HepG2 (cell line): ENCODE measurements at regions not wholly inside any gene's neighbourhood (a gene's known extent, or its start where the extent isn't known, plus 50 kb on each side); places are given as distances from the start of the nearest gene placed in this dataset.

Experiments used
- ATAC-seq: fragments of 200-7000 bp; cut with Tn5 transposase; 3 replicates; pipeline ENCODE4 v1.9.1; 2020; ENCODE audit warnings: mild to moderate bottlenecking, moderate library complexity
- BruUV-seq: library from RNA; stranded (reverse); fragments of 400-500 nt; replicated peaks from 2 replicates; lab custom pipeline; 2021; lab: Mats Ljungman, UMichigan
- CTCF ChIA-PET: fragments of 300-600 bp; formaldehyde crosslinking; extraction: SDS; loops from one replicate; lab custom pipeline; 2021; ENCODE audit warnings: low total read pairs, inconsistent platforms, low intra/inter-chr PET ratio; lab: Yijun Ruan, JAX
- POLR2A ChIA-PET: fragments of 350-600 bp; sonication (Branson Sonifier 250); formaldehyde crosslinking; loops from one replicate; lab custom pipeline; 2020; ENCODE audit warnings: antibody characterized with exemption, inconsistent platforms; lab: Yijun Ruan, JAX
- DNase-seq: peaks from one replicate; pipeline ENCODE4 v3.0.0-alpha.2; 2015; ENCODE audit warnings: low spot score
- FAIRE-seq: peaks from 3 replicates; lab custom pipeline; 2011; peaks lifted over from hg19 to GRCh38; lab: Jason Lieb, UNC
- H2AFZ ChIP-seq: one replicate; pipeline ENCODE4 v1.6.1; 2011; ENCODE audit warnings: low read length, inconsistent platforms
- H3K27ac ChIP-seq: fragments of 300-600 bp; 3 replicates; pipeline ENCODE4 v1.8.0; 2011; ENCODE audit warnings: mixed run types, mild to moderate bottlenecking, mixed read lengths, low read length, inconsistent platforms; ENCODE audit not compliant: insufficient read depth; ENCODE audit errors: extremely low read length
- H3K27me3 ChIP-seq, 2 experiments: fragments of 200-600 bp in 1 of 2; 2 replicates in 1 of 2; 3 replicates in 1 of 2; pipeline versions ENCODE4 v1.6.0 to v1.8.0; 2011; ENCODE audit warnings: low read length in 2 of 2, mild to moderate bottlenecking in 2 of 2, moderate library complexity in 2 of 2, inconsistent platforms in 1 of 2; ENCODE audit not compliant: insufficient read depth in 2 of 2, control insufficient read depth in 1 of 2
- H3K36me3 ChIP-seq, 2 experiments: fragments of 200-600 bp in 1 of 2; replicated peaks in 1 of 2; 2 replicates in 1 of 2; 3 replicates in 1 of 2; pipeline versions ENCODE4 v1.5.1 to v1.8.0; 2011; ENCODE audit warnings: low read length in 2 of 2, inconsistent platforms in 1 of 2; ENCODE audit not compliant: insufficient read depth in 2 of 2, control insufficient read depth in 1 of 2
- H3K4me1 ChIP-seq: 2 replicates; pipeline ENCODE4 v1.5.1; 2012; ENCODE audit warnings: low read length, inconsistent platforms; ENCODE audit not compliant: insufficient read depth
- H3K4me2 ChIP-seq: 2 replicates; pipeline ENCODE4 v1.6.0; 2011; ENCODE audit warnings: low read depth, low read length, inconsistent platforms
- H3K4me3 ChIP-seq, 3 experiments: fragments of 200-600 bp in 1 of 3; sonication (generic), shearing (Covaris generic) in 1 of 3; replicated peaks in 1 of 3; 2 replicates each; pipeline ENCODE4 v1.5.1; 2011 to 2016; ENCODE audit warnings: low read length in 3 of 3, inconsistent platforms in 2 of 3, low read depth in 2 of 3, mild to moderate bottlenecking in 2 of 3, control low read depth in 1 of 3, mixed read lengths in 1 of 3; ENCODE audit not compliant: insufficient read depth in 1 of 3
- H3K79me2 ChIP-seq: one replicate; pipeline ENCODE4 v1.6.1; 2011; ENCODE audit warnings: low read length, inconsistent platforms; ENCODE audit not compliant: insufficient read depth
- H3K9ac ChIP-seq: 2 replicates; pipeline ENCODE4 v1.6.0; 2011; ENCODE audit warnings: mild to moderate bottlenecking, low read depth, low read length, inconsistent platforms; ENCODE audit not compliant: insufficient read depth
- H3K9me3 ChIP-seq: 2 replicates; pipeline ENCODE4 v1.5.1; 2012; ENCODE audit warnings: mild to moderate bottlenecking, low read length
- H4K20me1 ChIP-seq: 2 replicates; pipeline ENCODE4 v1.6.0; 2011; ENCODE audit warnings: inconsistent platforms, mild to moderate bottlenecking, low read length, moderate library complexity; ENCODE audit not compliant: insufficient read depth
- AKAP8 ChIP-seq: sonication (generic); formaldehyde crosslinking; IDR thresholded peaks from 2 replicates; pipeline ENCODE4 v1.5.1; 2020; ENCODE audit warnings: mild to moderate bottlenecking, missing genetic modification reagents
- ATF2 ChIP-seq: sonication (generic); formaldehyde crosslinking; IDR thresholded peaks from 2 replicates; pipeline ENCODE4 v1.4.0; 2020; ENCODE audit warnings: missing genetic modification reagents
- BRD4 ChIP-seq: sonication (generic); formaldehyde crosslinking; IDR thresholded peaks from 2 replicates; pipeline ENCODE4 v1.4.0; 2020; ENCODE audit warnings: missing genetic modification reagents
- DNMT1 ChIP-seq: sonication (generic); formaldehyde crosslinking; IDR thresholded peaks from 2 replicates; pipeline ENCODE4 v1.5.1; 2020; ENCODE audit warnings: mild to moderate bottlenecking, missing genetic modification reagents
- MAF1 ChIP-seq: sonication (generic); formaldehyde crosslinking; IDR thresholded peaks from 2 replicates; pipeline ENCODE4 v1.5.0; 2020; ENCODE audit warnings: missing genetic modification reagents, borderline replicate concordance
- SRY ChIP-seq: sonication (generic); formaldehyde crosslinking; IDR thresholded peaks from 2 replicates; pipeline ENCODE4 v1.8.0; 2022; ENCODE audit warnings: mild to moderate bottlenecking, missing genetic modification reagents
- TRAFD1 ChIP-seq: sonication (generic); formaldehyde crosslinking; IDR thresholded peaks from 2 replicates; pipeline ENCODE4 v1.5.1; 2020; ENCODE audit warnings: missing genetic modification reagents, mild to moderate bottlenecking, borderline replicate concordance
- USF2 ChIP-seq, 2 experiments: sonication (generic) in 1 of 2; formaldehyde crosslinking in 1 of 2; IDR thresholded peaks; 2 replicates each; pipeline versions ENCODE4 v1.5.1 to v1.6.1; 2011 to 2020; ENCODE audit warnings: borderline replicate concordance in 1 of 2, low read depth in 1 of 2, low read length in 1 of 2, mild to moderate bottlenecking in 1 of 2, missing genetic modification reagents in 1 of 2, moderate library complexity in 1 of 2
- ZEB1 ChIP-seq: IDR thresholded peaks from 2 replicates; pipeline ENCODE4 v1.6.1; 2012; ENCODE audit warnings: mild to moderate bottlenecking, low read depth, inconsistent platforms; ENCODE audit not compliant: insufficient replicate concordance
- ZNF275 ChIP-seq: sonication (generic); formaldehyde crosslinking; IDR thresholded peaks from 2 replicates; pipeline ENCODE4 v1.8.0; 2022; ENCODE audit warnings: missing genetic modification reagents, mild to moderate bottlenecking, inconsistent platforms, borderline replicate concordance
- ZNF34 ChIP-seq: sonication (generic); formaldehyde crosslinking; IDR thresholded peaks from 2 replicates; pipeline ENCODE4 v1.4.0; 2020; ENCODE audit warnings: mild to moderate bottlenecking, missing genetic modification reagents, borderline replicate concordance
- ZNF451 ChIP-seq: sonication (generic); formaldehyde crosslinking; IDR thresholded peaks from 2 replicates; pipeline ENCODE4 v1.5.0; 2020; ENCODE audit warnings: mild to moderate bottlenecking, missing genetic modification reagents
- ZNF510 ChIP-seq: sonication (generic); formaldehyde crosslinking; IDR thresholded peaks from 2 replicates; pipeline ENCODE4 v1.4.0; 2020; ENCODE audit warnings: low read depth, mild to moderate bottlenecking, missing genetic modification reagents
- ZNF790 ChIP-seq: sonication (generic); formaldehyde crosslinking; IDR thresholded peaks from 2 replicates; pipeline ENCODE4 v1.8.0; 2022; ENCODE audit warnings: missing genetic modification reagents, mild to moderate bottlenecking, borderline replicate concordance
- WGBS: methylation state at CpG from one replicate; pipeline ENCODE4 v1.1.6; 2017; ENCODE audit warnings: low lambda C conversion rate; 5-methylcytosine and 5-hydroxymethylcytosine counted together
- in situ Hi-C: cut with HindIII; loops from 2 replicates; pipeline ENCODE4 v1.10.0; 2017; ENCODE audit warnings: low pct_unique_long_range_greater_than_20kb; ENCODE audit not compliant: extremely low pct_ligation_motif_present
- intact Hi-C: fragments of 100-400 bp; cut with micrococcal nuclease; formaldehyde crosslinking; loops from one replicate; pipeline ENCODE4 v1.10.0; 2022; ENCODE audit not compliant: unreplicated experiment

GRCh38 chr7:7014827-7015595 is 167.3 kb upstream of the C1GALT1 start (continued):
- TF ChIP-seq BRD4 (CRISPR knock-in tag) = no peak
- no peak for TF ChIP-seq MAF1 (CRISPR knock-in tag)
- TF ChIP-seq ZNF275 (CRISPR knock-in tag) = no peak
- TF ChIP-seq USF2 (IDR thresholded peaks at IDR 0.05; ENCODE audit: low read depth, low read length) = no peak
- TF ChIP-seq USF2 (CRISPR knock-in tag; IDR thresholded peaks at IDR 0.05; ENCODE audit: borderline replicate concordance) = no peak
- no peak for TF ChIP-seq ATF2 (CRISPR knock-in tag)
- TF ChIP-seq, all 625 proteins: peak for 0

GRCh38 chr7:7017707-7018280 is 164.6 kb upstream of the C1GALT1 start:
- DNase-seq (no peak), ATAC-seq (no peak), FAIRE-seq (no peak)
- Histone ChIP-seq H3K27me3 (no peaks in the 10 kb centered on the region), H3K4me1 (no peaks in the 10 kb centered on the region), H3K79me2 (no peaks in the 10 kb centered on the region), H3K9me3 (no peaks in the 10 kb centered on the region), H3K36me3 (no peaks in the 10 kb centered on the region), H3K4me3 (no peak overlapping the region), H3K27ac (no peak overlapping the region), H2AFZ (no peak overlapping the region), H3K4me2 (no peak overlapping the region), H3K9ac (no peak overlapping the region), H4K20me1 (no peaks in the 10 kb centered on the region)
- ChIA-PET CTCF (no interaction called here), POLR2A (no interaction called here)
- no TSS peak for BruUV-seq
- WGBS = 29% methylated on average over 4 of the region's 4 CpGs
- in situ Hi-C loops (no loop called here), intact Hi-C loops (no loop called here)
- TF ChIP-seq ZNF510 (no peak), ZNF451 (CRISPR knock-in tag) (no peak), TRAFD1 (CRISPR knock-in tag) (no peak), DNMT1 (CRISPR knock-in tag) (no peak), AKAP8 (no peak), SRY (no peak), ZNF34 (CRISPR knock-in tag) (no peak), ZEB1 (no peak), ZNF790 (CRISPR knock-in tag) (no peak)
